HG03139 (cell line): ENCODE measurements at regions not wholly inside any gene's neighbourhood (a gene's known extent, or its start where the extent isn't known, plus 50 kb on each side); places are given as distances from the start of the nearest gene placed in this dataset.

Experiments used
- ATAC-seq: cut with Tn5 transposase; IDR thresholded peaks from one replicate; pipeline ENCODE4 v1.9.1; 2021; ENCODE audit not compliant: unreplicated experiment

DNA sequence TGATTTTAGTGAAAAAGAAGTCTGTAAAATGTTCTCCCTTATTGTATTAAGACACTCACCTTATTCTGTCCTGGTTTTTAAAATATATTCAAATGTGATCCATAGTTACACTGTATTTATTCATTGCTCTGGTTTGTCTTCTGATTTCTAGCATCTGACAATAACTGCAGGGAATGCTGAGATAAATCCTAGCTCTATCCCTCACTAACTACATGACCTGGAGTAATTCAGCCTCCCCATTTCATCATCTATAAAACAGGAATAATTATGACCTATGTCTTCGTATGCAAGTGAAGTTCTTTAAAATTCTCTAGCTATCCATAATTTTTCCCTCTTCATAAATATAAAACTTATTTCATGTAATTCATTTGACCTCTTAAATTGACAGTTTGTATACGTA is 104.0 kb upstream of the ESRRG start:
- no peak for ATAC-seq

DNA sequence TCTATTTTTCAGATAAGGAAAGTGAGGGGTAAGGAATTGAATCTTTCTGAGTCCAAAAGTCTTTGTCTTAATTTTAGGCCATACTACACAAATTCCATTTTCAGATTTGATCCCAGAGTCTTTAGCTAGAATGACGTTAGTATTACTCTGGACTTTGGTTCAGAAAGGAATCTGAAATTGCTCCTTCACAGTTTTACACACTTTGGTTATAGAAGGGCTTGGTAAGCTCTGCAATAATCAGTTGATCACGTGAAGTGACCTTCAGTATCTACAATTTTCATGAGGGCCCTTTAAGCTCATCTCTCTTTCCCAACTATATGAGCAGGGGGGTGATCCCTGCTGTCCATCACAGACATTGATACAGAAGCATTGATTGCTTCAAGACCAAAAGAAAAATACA is 103.4 kb upstream of the ESRRG start:
- no peak for ATAC-seq

DNA sequence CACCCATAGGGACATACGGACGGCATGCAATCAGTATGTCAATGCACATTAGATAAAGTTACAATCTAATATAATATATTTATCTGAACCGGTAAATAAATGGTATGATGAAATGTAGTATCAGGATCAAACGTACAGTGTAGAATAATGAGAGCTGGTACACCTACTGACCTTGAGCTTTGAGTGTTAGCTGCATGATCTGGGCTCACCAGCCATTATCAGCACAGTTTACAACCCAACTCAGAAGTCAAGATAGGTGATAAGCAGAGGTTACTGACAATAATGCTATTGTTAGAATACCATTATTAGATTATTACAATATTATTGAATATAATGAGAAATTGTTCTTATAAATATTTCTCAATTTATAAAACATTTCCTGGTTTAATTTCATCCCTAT is 103.0 kb upstream of the ESRRG start:
- no peak for ATAC-seq

DNA sequence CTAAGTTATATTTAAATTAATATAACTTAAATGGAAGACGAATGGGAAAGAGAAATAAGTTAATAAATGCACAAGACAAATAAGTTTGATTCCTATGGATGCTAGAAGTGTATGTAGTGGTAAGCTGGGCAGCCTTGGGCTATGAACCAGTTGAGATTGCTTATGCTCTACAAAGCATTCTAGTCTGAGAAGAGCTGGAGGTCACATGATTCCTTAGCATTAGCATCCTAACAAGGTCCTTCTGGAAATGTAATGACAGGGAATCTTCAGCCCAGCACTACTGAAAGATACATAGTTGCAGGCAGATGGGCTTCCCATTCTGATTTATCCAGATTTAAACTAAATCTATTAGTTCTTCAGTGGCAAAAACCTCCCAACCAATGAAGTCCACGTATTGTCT is 102.3 kb upstream of the ESRRG start:
- no peak for ATAC-seq

DNA sequence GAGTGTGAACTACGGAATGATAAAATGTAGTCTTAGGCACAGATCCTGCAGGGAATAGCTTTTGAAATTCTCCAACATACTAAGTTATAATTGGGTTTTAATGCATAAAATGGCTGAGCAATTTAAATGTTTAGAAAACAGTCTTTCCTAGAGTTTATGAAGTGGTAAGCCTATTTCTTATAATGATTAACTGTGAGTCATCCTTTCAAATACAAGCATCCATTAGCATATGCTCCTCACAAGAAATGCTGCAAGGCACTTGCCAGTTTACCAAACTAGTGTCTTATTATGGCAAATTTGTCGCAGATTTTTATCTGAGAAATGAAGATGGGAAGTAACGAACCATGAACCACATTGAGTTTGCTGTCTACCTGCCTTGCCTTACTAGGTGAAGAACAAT is 101.3 kb upstream of the ESRRG start:
- ATAC-seq, result no peak

DNA sequence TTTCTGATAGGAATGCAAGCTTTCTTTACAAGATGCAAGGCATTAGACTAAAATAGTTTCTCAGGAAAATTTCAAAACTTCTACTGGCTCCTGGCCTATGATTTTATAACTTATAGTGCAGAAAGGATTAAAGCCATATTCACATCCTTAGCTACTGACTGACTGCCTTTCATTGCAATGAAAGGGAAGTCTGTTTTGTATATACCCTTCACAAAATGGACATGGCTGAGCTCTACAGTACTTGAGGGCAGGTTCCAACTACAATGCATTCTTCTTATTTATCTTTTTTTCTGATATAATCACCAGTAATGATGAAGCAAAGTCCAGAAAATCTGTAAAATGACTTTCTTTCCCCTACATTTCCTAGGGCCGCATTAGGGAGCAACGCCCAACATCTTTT is 100.5 kb upstream of the ESRRG start:
- no peak for ATAC-seq

DNA sequence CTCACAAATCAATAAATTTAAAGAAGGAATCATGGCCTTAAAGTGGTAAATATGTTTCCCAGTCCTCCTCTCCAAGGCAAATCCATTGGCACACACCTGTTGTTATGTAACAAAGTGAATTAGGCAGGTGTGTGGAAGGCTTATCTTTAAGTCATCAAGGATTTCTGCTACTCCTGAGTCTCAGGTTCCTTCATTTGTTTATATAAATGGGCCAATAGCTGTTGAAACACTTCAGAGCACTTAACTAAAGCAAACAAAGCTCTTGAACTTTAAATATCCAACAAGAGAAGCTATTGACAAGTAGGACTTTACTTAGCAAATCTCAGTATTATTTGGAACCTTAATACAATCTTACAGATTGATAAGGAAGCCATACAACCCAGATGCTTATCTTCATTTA is 99.3 kb upstream of the ESRRG start:
- ATAC-seq, result no peak

DNA sequence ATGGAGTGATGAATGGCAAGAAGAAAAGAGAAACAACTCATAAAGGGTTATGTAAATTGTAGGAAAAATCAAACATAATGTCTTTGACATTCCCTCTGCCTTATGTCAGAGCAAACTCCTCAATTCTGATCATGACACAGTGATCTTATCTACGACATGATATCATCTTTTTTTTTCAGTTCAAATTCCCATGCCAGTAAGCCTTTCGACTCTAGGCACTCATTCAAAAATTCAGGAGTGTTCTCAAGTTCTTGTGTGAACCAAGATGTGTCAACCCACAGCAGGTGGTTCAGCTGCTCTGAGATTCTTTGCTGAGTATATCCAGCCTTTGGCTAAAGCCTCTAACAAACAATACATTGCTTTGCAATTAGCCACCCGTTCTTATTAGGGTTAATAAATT is 97.1 kb upstream of the ESRRG start:
- no peak for ATAC-seq

DNA sequence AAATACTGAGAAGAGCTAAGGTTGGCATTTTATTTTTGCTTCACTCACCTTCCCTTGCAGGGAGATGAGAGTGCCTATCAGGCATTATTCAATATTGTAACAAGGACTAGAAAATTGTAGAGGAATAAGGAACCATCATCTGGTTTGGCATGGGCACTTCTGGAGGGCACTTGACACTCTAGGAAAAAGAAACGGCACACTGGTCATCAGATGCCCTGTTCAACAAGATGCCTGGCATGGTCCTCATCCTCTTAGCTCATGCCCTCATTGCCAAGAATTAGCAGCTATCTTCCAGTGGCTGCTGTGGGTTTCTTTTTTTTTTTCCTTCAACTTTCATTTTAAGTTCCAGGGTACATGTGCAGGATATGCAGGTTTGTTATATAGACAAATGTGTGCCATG is 95.1 kb upstream of the ESRRG start:
- ATAC-seq, result no peak

DNA sequence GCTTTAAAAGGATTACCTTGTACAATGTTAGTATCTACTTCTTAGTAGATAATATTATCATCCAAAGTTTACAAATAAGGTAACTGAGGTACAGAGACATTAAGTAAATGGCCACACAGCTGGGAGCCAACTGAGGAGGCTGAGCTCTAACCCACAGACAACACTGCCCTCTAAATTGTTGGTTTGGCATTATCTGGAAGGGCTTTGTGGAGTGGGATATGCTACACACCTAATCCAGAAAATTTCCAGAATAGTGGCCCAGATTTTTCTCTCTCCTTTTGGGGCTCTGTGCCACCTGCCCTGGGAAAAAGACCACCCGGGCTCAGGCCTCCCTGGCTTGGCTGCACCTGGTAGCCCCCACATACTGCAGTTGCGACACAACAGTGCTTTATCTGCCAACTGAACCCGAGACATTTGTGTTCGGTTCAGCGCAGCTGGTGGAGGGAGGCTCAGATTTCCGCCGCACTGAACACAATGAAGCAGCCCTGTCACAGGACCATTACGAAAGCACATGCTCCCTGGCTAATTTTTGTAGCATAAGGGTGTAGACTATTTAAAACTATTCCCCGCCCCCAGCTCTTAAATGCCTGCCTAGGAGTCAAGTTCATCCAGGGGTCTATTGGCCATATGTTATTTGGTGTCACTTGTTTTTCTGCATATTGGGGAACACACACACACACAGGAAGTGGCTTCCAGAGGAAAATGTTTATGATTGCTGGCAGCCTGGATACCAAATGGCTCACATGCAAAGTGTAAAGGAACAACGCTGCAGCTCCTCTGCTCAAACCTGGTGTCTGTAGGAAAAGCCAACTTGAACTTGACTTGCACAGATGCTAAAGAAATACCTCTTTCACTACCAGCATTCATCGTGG is 92.3 kb upstream of the ESRRG start:
- ATAC-seq, result no peak

DNA sequence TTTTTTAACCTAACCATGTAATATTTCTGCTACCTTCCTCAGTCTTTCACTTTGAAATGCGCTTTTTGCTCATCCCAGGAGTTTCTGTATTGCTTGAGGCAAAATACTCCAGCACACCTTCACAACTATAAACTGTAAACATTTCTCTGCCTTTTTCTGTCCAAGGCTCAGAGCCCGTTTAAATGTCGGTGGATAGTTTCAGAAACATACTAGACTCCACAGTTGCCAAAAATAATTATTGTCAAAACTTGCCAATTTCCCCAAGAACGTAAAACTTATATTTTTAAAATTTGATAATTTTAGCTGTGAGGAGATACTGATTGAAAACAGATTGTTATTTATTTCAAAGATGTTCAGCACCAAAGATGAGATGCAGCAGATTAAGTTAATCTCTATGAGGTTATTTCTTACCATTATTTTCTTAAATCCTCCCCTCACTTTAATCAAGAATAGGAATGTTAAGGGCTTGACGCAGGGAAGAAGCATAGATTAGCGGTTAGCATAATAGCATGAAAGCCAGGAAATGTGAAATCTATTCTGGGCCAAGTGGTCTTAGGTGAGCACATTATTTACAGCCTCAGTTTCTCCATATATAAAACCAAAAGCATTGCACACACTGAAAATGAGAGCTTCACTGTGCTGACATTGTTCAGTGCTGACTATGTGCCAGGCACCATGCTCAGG is 91.5 kb upstream of the ESRRG start:
- ATAC-seq, result no peak

DNA sequence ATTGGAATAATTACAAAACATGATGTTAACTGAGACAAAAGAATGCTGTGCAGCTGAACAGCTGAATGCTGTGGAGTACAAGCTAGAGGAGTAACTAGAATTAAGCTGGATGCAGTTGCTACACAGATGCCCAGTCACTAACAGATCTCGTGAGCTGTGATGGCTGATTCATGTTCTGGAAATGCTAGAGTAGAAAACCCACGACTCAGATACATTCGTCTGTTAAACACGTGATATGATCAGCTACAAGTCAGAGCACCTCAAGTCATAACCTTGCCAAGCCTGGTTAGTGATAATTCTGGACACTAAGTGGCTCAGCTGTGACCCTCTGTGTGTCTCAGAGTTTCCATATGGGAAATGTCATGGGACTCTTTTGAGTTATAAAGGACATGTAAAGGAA is 89.7 kb upstream of the ESRRG start:
- ATAC-seq, result no peak

DNA sequence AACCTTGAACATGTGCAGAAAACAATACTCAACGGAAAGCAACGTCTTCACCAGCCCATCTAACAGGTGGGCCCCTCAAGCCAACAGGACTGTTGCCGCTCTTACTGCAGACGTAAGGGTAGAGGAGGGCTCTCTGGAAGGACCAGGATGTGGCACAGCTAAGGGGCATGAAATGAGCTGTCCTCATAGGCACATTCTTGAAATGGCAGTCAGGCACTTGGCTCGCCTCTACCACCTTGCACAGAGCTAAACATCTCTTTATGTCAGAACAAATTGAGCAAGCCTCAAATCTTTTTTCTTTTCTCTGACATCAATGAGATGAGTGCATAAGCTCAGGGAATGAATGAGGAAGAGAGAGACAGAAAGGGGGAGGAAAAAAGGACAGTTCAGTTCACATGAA is 86.4 kb upstream of the ESRRG start:
- no peak for ATAC-seq

DNA sequence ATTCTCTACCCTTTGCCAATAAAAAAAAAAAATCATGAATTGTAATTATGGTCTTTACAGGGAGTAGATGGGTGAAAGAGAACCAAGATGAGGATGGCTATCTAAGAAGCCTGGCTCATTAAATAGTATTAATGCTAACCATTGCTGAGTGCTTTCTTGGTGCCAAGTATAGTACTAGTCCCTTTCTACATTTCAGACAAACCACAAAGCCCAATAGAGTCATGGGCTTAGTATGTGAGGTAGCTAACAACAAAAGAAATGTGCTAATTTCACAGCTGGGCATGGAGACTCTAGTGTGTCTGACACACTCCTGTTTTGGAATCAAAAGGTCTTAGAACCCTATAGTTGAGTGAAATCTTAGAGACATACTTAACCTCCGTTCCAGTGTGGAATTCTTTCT is 84.5 kb upstream of the ESRRG start:
- ATAC-seq, result no peak

DNA sequence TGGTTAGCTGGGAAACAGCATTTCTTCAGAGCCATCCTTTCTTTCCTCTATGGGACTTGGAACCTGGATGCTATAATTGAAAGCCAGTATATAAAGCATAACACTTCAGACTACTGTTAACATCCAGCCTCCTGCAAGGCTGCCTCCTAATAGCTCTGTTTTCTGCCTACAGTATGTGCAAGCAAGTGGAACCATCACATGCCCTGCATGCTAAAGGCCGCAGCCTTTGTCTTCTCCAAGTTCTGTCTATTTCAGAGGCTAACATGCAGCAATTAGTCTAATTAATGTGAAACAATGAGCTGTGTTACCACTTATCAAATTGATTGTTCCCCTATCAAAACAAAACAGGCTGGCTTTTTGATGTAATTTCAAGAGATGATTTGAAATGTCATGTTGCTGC is 82.7 kb upstream of the ESRRG start:
- no peak for ATAC-seq

DNA sequence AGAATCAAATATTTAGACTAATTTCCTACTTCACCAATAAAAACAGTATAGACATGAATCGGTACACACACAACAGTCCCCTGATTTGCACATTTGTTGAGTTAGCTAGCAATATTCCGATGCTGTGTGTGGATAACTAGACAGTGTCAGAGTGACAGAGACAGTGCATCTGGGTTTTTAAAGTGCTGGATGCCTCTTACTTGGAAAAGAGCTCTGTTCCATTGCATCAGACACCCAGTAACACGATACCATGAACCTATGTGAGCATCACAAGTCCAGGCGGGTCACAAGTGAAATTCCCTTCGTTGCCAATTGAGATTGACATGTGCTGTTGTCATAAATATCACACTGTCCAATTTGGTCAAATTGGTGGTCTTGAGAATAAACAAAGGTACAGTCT is 82.0 kb upstream of the ESRRG start:
- no peak for ATAC-seq

DNA sequence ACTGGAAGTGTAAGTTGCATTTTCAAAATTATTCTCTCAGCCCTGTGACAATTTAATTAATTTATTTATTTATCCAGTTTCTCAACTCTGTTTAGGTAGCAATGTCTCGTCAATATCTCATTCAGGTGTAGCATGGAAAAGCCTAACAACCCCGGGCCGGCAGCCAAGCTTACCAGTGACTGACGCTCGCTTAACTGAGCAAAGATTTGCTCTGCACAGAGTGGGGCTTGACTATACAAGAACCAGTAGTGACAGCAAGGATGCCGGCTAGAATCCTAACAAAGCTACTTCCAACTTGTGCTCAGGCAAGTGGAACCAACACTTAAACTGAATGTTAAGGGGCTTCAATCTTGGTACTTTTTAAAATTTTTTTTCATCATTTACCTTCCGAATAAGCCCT is 80.9 kb upstream of the ESRRG start:
- no peak for ATAC-seq

DNA sequence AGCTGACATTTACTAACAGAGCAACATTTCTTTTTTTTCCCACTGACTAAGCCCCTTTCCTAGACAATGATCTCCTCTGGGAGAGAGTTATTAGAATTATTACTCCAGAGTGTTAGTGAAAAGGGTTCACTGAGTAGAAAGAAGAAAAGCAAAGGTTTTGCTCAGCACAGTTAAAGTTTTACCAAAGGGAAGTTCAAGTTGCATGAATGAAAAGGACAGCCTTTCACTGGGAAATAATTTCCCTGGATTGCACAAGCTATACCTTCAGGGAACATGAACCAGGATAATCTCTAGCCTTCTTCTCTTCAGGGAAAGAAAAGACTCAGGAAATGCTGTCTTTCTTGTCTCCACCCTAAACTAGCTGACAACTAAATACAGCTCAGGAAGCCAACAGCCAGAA is 71.4 kb upstream of the ESRRG start:
- no peak for ATAC-seq

DNA sequence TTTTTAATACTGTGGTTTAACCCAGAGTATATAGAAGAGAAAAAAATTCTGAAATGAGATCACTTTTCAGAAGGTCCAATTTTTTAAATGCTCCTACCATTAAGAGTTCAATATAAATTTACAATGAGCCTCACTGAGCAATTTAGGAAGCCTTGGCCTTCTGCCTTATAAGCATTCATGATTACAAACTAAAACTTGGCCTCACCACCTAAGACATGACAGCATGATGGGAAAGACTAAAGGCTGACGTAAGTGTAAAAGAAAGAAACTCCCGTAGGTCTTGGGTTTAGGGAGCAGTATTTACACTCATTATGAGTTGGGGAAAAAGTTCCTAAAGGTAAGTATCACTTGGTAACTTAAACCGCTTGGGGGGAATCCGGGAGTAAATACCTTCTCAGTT is 70.7 kb upstream of the ESRRG start:
- ATAC-seq, result no peak

DNA sequence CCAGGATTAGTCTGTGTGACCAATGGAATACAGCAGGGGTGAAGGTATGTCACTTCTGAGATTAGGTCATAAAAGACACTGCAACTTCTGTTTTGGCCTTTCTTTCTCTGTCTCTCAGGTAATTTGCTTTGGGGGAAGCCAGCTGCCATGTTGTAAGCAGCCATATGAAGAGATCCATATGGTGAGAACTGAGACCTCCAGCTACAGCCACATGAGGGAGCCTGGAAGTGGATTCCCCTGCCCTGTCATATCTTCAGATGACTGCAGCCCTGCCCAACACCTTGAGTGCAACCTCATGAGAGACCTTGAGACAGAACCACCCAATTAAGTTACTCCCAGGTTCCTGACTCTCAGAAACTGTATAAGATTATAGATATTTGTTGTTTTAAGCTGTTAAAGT is 70.1 kb upstream of the ESRRG start:
- no peak for ATAC-seq

DNA sequence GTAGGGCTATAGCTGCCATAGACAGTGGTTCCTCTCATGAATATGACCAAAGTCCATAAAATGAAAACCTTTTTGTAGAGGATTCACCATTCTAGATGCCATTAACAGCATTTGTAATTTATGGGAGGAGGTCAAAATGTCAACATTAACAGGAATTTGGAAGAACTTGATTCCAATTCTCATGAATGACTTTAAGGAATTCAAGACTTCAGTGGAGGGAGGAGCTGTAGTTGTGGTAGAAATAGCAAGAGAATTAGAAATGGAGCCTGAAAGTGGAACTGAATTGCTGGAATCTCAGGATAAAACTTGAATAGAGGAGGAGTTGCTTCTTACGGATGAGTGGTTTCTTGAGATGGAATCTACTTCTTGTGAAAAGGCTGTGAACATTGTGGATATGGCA is 65.4 kb upstream of the ESRRG start:
- ATAC-seq, result no peak

DNA sequence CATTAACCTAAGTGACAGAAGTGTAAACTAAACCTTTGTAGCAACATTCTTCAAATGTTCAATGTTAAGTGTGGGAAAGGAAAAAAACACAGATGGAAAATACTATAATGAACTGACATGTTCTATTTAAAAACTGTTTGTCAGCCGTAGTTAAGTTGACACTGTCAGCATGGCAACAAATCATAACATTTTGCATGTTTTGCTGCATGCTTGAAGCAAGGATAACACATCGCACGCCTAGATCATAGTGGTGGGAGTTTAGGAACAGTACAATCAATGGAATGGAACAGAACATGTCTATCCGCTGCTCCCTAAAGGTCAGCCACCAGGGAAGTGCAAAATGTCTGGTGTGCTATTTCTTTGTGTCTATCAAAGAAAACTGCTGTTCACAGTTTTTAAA is 62.5 kb upstream of the ESRRG start:
- no peak for ATAC-seq

DNA sequence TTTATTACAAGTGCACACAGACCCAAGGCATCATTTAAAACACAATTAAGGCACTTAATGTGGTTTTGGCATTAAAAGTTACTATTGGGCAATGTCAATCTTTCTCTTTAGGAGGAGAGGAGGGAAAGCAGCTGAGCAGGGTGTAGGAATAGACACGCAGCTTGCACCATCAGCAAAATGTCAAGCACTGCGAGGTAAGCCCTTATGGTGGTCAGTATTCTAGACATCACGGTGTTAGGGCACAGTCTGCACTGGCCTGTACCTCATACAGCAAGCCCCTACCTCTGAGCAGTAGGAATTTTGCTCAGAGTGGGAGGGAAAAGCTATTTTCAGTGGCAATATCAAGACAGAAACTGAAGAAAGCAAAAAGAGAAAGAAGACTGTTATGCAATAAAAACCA is 62.0 kb upstream of the ESRRG start:
- no peak for ATAC-seq
